Common myeloid progenitor, CD34-positive (primary cell): ENCODE measurements at regions not wholly inside any gene's neighbourhood (a gene's known extent, or its start where the extent isn't known, plus 50 kb on each side); places are given as distances from the start of the nearest gene placed in this dataset.

Experiments
- CTCF ChIA-PET: fragments of 350-600 bp; sonication (Branson Sonifier 250); formaldehyde crosslinking; loops from one replicate; lab custom pipeline; 2021; ENCODE audit warnings: antibody characterized with exemption; lab: Charles Lee
- POLR2A ChIA-PET: fragments of 350-600 bp; sonication (Branson Sonifier 250); formaldehyde crosslinking; loops from one replicate; lab custom pipeline; 2021; ENCODE audit warnings: antibody characterized with exemption; lab: Charles Lee
- DNase-seq, 3 donors: peaks; one replicate each; pipeline versions ENCODE4 v3.0.0 to v3.0.0-alpha.2; 2013
- H3K27ac ChIP-seq, 2 experiments: 1 replicate in 1 of 2; 2 replicates in 1 of 2; pipeline ENCODE4 v1.7.0; 2013; ENCODE audit warnings: inconsistent platforms in 2 of 2, low read length in 2 of 2, mild to moderate bottlenecking in 2 of 2, low read depth in 1 of 2, moderate library complexity in 1 of 2; ENCODE audit not compliant: severe bottlenecking in 2 of 2, insufficient read depth in 1 of 2, poor library complexity in 1 of 2
- H3K27me3 ChIP-seq, 5 experiments: replicated peaks in 2 of 5; 1 replicate in 3 of 5; 2 replicates in 2 of 5; pipeline versions ENCODE4 v1.6.1 to v1.7.0; 2013; ENCODE audit warnings: low read length in 4 of 5, mild to moderate bottlenecking in 2 of 5, moderate library complexity in 2 of 5, inconsistent platforms in 1 of 5; ENCODE audit not compliant: insufficient read depth in 5 of 5, control insufficient read depth in 4 of 5
- H3K36me3 ChIP-seq, 4 experiments: 1 replicate in 2 of 4; 2 replicates in 2 of 4; pipeline versions ENCODE4 v1.6.1 to v1.7.0; 2013; ENCODE audit warnings: low read length in 3 of 4, control low read depth in 1 of 4, mild to moderate bottlenecking in 1 of 4; ENCODE audit not compliant: control insufficient read depth in 4 of 4, insufficient read depth in 4 of 4
- H3K4me1 ChIP-seq, 4 experiments: 1 replicate in 3 of 4; 2 replicates in 1 of 4; pipeline versions ENCODE4 v1.6.1 to v1.7.1; 2013; ENCODE audit warnings: low read length in 3 of 4, mild to moderate bottlenecking in 3 of 4, control low read depth in 1 of 4, inconsistent platforms in 1 of 4, moderate library complexity in 1 of 4; ENCODE audit not compliant: control insufficient read depth in 4 of 4, insufficient read depth in 4 of 4; ENCODE audit errors: control extremely low read depth in 1 of 4
- H3K4me3 ChIP-seq, 7 experiments: 1 replicate in 4 of 7; 2 replicates in 3 of 7; pipeline versions ENCODE4 v1.5.1 to v1.7.0; 2013; ENCODE audit warnings: mild to moderate bottlenecking in 7 of 7, low read length in 6 of 7, moderate library complexity in 6 of 7, inconsistent platforms in 2 of 7, low read depth in 2 of 7, control low read depth in 1 of 7; ENCODE audit not compliant: insufficient read depth in 4 of 7, control insufficient read depth in 1 of 7; ENCODE audit errors: extremely low read depth in 1 of 7
- H3K9me3 ChIP-seq, 5 experiments: 1 replicate in 4 of 5; 2 replicates in 1 of 5; pipeline versions ENCODE4 v1.6.1 to v1.7.1; 2013; ENCODE audit warnings: low read length in 4 of 5, mild to moderate bottlenecking in 2 of 5, inconsistent platforms in 1 of 5, low read depth in 1 of 5, moderate library complexity in 1 of 5; ENCODE audit not compliant: control insufficient read depth in 4 of 5, insufficient read depth in 2 of 5; ENCODE audit errors: control extremely low read depth in 1 of 5
- WGBS: methylation state at CpG from one replicate; pipeline ENCODE4 v1.1.5; 2013; ENCODE audit not compliant: insufficient coverage; 5-methylcytosine and 5-hydroxymethylcytosine counted together

- Histone ChIP-seq H3K27me3 (peaks cover 0 to 3% (median 1%) of the 10 kb centered on the region in 5 experiments), H3K36me3 (no peaks in the 10 kb centered on the region), H3K9me3 (no peaks in the 10 kb centered on the region), H3K27ac (no peak overlapping the region), H3K4me1 (no peaks in the 10 kb centered on the region), H3K4me3 (no peak overlapping the region)
- no peak for DNase-seq
- POLR2A ChIA-PET, result interaction anchor here (0.7 kb wide), 1 partner anchor 1558 kb away, joined by 4 read pairs; no protein-coding TSS in a partner anchor
- CTCF ChIA-PET, result no interaction called here
- 33% methylated on average over 1 of the region's 4 CpGs for WGBS
These were observed 65.1 kb downstream of the PFDN4 start for GRCh38 chr20:54272901-54273488.

GRCh38 chr20:54275359-54276111 lies 67.6 kb downstream of the PFDN4 start:
- POLR2A ChIA-PET, result no interaction called here
- CTCF ChIA-PET, result no interaction called here
- no peak for DNase-seq
- Histone ChIP-seq H3K4me3 (no peak overlapping the region), H3K36me3 (no peaks in the 10 kb centered on the region), H3K27ac (no peak overlapping the region), H3K27me3 (peaks cover 0 to 2% (median 0%) of the 10 kb centered on the region in 5 experiments), H3K4me1 (no peaks in the 10 kb centered on the region), H3K9me3 (no peaks in the 10 kb centered on the region)
- 94% methylated on average over 2 of the region's 4 CpGs for WGBS

GRCh38 chr20:54276577-54277169 lies 68.8 kb downstream of the PFDN4 start:
- H3K9me3 ChIP-seq, result no peaks in the 10 kb centered on the region
- CTCF ChIA-PET, result no interaction called here
- H3K27ac ChIP-seq, result no peak overlapping the region
- H3K36me3 ChIP-seq, result no peaks in the 10 kb centered on the region
- 100% methylated on average over 2 of the region's 4 CpGs for WGBS
- H3K4me1 ChIP-seq, result no peaks in the 10 kb centered on the region
- H3K4me3 ChIP-seq, result no peak overlapping the region
- POLR2A ChIA-PET, result no interaction called here
- H3K27me3 ChIP-seq, result peaks cover 0 to 2% (median 0%) of the 10 kb centered on the region in 5 experiments
- no peak for DNase-seq

- H3K4me3 ChIP-seq, result no peak overlapping the region
- no peak for DNase-seq
- H3K9me3 ChIP-seq, result no peaks in the 10 kb centered on the region
- ChIA-PET CTCF (no interaction called here), POLR2A (no interaction called here)
- no peak overlapping the region for H3K27ac ChIP-seq
- H3K27me3 ChIP-seq, result no peaks in the 10 kb centered on the region
- no peaks in the 10 kb centered on the region for H3K36me3 ChIP-seq
- no CpG with 5 or more reads among the region's 4 CpGs for whole genome bisulfite sequencing
- no peaks in the 10 kb centered on the region for H3K4me1 ChIP-seq
These were observed 70.4 kb downstream of the PFDN4 start for GRCh38 chr20:54278262-54278661.

GRCh38 chr20:54282625-54283024 lies 74.7 kb downstream of the PFDN4 start:
- H3K27ac ChIP-seq, result no peak overlapping the region
- no peaks in the 10 kb centered on the region for H3K9me3 ChIP-seq
- DNase-seq, result no peak
- POLR2A ChIA-PET, result no interaction called here
- no CpG with 5 or more reads among the region's 5 CpGs for WGBS
- H3K4me3 ChIP-seq, result no peak overlapping the region
- CTCF ChIA-PET, result no interaction called here
- no peaks in the 10 kb centered on the region for H3K36me3 ChIP-seq
- no peaks in the 10 kb centered on the region for H3K27me3 ChIP-seq
- no peaks in the 10 kb centered on the region for H3K4me1 ChIP-seq

GRCh38 chr20:54283253-54283652 lies 75.4 kb downstream of the PFDN4 start:
- H3K9me3 ChIP-seq, result no peaks in the 10 kb centered on the region
- WGBS, result 94% methylated on average over 2 of the region's 2 CpGs
- ChIA-PET CTCF (no interaction called here), POLR2A (no interaction called here)
- no peaks in the 10 kb centered on the region for H3K27me3 ChIP-seq
- no peak overlapping the region for H3K4me3 ChIP-seq
- H3K4me1 ChIP-seq, result no peaks in the 10 kb centered on the region
- no peaks in the 10 kb centered on the region for H3K36me3 ChIP-seq
- DNase-seq, result no peak
- H3K27ac ChIP-seq, result no peak overlapping the region
